HG02981 (cell line): ENCODE measurements at regions not wholly inside any gene's neighbourhood (a gene's known extent, or its start where the extent isn't known, plus 50 kb on each side); places are given as distances from the start of the nearest gene placed in this dataset.
A peak's percentile ranks its signal among the peaks of the same experiment; 100 is the strongest.

Experiments used
- ATAC-seq: cut with Tn5 transposase; IDR thresholded peaks from one replicate; pipeline ENCODE4 v1.9.1; 2021; ENCODE audit warnings: mild to moderate bottlenecking, moderate library complexity; ENCODE audit not compliant: unreplicated experiment

DNA sequence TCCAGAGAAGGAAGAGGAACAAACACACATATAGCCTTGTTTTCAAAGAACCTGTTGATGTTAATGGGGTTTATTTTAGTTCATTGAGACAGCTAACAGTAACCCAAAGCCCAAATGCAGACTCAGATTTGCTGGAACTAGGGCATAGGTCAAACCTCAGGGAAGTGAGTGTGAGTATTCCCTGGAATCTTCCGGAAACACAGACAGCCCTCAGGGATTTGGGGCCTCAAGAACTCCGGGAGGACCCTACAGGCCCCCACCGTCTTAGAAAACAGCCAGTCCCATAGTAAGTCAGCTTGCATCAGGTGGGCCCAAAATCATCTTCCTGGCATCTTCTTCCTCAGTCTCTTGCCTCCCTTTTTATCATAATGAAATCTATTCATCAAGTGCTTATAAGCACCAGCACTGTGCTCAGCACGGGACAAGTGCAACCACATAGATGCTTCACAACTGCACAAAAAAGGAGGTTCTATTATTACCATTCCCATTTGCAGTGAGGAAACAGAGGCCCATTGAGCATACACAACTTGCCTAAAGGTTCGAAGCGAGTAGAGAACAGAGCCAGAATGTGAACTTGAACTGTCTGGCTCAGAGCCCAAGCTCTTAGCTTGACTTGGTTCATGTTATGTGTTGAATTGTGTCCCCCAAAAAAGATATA lies 50.2 kb upstream of the BCL11A start:
- no peak for ATAC-seq

DNA sequence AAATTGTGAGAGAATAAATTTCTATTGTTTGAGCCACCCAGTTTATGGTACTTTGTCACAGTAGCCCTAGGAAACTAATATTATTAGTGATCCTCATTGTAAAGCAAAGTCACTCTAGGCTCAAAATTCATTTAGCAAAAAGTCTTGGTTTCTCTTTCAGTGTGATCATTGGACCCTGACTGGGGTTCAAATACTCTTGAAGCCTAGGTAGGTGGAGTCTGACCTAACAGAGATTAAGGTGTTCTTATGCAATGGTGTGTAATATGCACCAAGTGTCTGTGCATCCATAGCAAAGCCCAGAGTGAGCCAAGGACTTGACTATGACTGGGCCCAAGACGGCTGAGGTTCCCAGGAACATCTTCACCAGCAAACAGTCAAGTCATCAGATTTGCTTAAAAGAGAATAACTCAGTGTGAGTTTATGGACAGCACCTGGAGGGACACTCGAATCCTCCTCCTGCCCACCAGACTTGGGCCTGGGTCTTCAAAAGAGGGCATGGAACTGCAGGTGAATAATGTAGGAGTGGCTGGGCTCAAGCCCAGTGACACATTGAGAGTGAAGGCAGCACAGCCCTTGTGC lies 51.1 kb upstream of the BCL11A start:
- no peak for ATAC-seq

- no peak for ATAC-seq
These were observed 52.4 kb upstream of the BCL11A start for GRCh38 chr2:60605866-60606265.

DNA sequence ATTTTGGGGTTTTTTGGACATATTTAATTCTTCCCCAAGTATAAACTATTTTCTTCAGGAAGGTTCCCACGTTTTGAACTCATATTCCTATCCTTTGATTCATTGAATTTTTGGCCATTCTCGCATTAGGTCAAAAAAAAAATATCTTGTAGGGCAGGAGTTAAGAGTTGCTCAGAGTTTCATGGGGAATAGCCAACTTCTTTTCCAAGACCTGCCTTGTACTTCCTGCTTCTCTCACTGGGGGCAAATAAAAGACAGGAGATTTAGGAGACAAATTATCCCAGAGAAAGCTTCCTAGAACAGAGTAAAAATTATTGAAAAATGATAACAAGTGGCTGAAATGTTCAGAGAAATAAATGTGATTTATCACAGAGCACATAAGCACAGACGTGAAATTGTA lies 55.2 kb upstream of the BCL11A start:
- ATAC-seq = no peak

DNA sequence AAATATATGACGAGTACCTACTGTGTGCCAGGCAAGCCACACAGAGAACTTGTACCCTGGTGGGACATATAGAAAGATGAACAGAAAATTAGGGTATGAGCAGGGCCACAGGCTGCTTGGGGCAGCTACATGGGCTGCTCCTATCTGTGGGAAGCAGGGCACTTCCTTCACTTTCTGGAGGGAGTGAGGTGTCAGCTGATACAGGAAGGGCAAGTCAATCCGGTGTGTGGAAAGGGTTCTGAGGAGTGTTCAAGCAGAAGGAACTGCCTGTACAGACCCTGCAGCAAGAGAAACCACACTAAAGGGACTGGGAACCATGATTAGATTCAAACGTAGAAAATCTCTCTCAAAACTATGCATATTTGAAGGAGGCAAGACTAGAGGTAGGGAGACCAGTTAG lies 58.6 kb upstream of the BCL11A start:
- no peak for ATAC-seq

DNA sequence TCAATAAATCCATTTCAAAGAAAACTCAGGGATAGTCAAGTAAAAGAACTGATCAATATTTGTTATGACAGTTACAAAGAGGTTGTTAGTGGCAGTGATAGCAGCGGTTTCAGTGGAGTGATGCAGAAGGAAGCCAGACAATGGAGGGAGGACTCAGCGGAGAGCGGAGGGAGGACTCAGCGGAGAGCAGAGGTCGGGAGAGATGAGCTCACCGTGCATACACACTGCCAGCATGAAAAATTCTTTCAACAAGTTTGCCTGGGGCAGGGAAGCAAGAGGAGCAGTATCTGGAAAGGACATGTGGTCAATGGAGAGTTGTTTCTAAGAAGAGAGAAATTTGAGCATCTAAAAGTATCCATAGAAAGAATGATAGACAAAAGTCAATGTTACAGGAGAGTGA lies 60.9 kb upstream of the BCL11A start:
- no peak for ATAC-seq

- no peak for ATAC-seq
These were observed 68.4 kb upstream of the BCL11A start for GRCh38 chr2:60621688-60622429.

GRCh38 chr2:60623040-60623439 lies 69.6 kb upstream of the BCL11A start:
- ATAC-seq = no peak

DNA sequence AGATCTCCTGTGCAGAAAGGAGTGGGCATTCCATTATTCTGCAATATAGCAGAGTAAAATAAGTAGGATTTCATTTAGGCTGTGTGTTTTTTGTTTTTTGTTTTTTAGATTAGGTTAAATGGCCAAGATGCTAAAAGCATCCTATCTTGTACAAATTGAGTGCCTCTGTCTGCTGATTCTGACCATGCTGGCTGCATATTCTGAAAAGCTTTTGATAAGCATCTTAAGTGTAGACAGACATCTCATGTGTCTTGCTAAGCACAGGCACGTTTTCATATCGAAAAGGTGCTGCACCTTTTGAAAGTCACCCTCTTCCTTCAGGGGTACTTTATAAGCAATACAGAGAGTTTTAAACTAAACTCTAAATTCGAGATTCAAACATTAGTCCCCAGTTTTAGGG lies 74.0 kb upstream of the BCL11A start:
- ATAC-seq = no peak

GRCh38 chr2:60628026-60628425 lies 74.6 kb upstream of the BCL11A start:
- no peak for ATAC-seq

- no peak for ATAC-seq
These were observed 75.3 kb upstream of the BCL11A start for GRCh38 chr2:60628615-60629304.

- no peak for ATAC-seq
These were observed 75.8 kb upstream of the BCL11A start for GRCh38 chr2:60629305-60629662.

DNA sequence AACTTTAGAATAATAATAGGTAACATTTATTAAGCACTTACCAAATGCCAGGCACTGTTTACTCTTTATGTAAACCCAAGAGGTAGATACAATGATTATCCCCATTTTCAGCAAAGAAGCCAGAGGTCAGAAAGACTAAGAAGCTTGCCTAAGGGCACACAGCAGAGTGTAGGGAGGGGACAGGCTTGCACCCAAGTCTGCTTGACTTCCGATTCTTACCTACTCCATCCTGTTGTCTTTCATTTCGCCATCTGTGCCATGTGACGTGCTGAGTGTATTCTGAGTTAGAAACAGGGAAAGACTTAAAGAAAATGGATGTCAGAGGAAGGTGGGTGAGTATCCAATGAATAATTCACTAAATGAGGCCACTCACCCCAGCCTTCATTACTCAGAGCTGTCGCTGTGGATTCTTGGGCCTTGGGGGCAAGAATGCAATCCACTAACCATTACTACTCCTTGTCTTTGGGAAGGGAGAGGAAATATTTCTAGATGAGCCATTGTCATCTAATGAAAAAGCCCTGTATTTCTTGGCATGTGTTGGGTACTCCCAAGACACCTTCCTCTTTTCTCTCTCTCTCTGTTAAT lies 76.4 kb upstream of the BCL11A start:
- no peak for ATAC-seq

GRCh38 chr2:60633615-60634014 lies 80.2 kb upstream of the BCL11A start:
- no peak for ATAC-seq

- ATAC-seq = no peak
These were observed 81.0 kb upstream of the BCL11A start for GRCh38 chr2:60634438-60634837.

DNA sequence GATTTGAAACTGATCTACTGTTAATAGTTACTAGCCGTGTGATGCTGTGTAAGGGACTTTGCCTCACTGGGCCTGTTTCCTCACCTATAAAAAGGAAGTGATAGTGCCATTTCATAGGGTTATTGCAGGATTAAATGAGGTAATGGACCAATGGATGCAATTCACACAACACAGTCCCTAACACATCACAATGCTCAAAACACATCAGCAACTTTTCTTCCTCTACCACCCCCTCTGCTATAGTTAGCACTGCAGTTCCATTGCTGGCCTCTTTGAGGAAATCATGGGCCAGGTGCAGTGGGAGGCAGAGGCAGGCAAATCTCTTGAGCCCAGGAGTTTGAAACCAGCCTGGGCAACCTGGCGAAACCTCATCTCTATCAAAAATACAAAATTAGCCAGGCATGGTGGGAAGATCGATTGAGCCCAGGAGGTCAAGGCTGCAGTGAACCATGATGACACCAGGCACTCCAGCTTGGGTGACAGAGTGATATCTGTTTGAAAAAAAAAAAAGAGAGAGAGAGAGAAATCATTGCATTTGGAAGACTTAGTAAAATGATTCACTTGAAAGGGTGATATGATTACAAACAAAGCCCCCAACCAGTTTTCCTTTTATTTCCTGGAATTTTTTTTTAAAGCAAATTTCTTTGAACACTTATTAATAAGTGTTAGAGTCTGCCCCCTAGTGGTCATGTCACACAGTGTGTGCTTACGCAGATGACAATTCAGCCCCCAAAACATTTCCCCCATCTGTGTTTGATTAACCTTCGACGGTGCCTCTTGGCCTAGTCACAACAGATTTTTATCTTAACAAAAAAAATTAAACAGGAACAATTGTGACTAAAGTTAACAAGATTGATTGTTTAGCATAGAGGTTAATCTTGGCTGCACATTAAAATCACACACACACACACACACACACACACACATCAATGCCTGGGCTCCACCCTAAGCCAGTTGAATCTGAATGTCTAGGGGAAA lies 88.6 kb upstream of the BCL11A start:
- ATAC-seq = peak; percentile 52

- no peak for ATAC-seq
These were observed 90.3 kb upstream of the BCL11A start for GRCh38 chr2:60643747-60644146.

- ATAC-seq = no peak
These were observed 91.5 kb upstream of the BCL11A start for GRCh38 chr2:60644951-60645350.

DNA sequence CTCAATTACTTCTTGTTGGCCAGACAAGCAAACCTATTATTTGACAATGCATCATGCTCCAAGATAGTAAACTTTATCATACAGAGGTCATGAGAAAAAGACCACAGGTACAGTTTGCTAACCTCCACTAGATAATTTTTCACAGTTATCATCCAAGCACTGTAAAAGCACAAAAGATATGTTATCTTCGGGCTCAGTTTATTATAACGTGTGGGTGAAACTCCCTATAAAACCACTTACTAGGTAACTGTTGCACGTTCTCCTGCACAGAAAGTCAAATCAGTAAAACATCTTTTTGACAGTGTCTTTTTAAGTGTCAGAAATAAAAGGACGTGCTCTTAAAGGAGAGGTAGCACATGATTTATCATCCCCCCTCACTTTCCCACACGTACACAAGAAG lies 94.7 kb upstream of the BCL11A start:
- no peak for ATAC-seq

DNA sequence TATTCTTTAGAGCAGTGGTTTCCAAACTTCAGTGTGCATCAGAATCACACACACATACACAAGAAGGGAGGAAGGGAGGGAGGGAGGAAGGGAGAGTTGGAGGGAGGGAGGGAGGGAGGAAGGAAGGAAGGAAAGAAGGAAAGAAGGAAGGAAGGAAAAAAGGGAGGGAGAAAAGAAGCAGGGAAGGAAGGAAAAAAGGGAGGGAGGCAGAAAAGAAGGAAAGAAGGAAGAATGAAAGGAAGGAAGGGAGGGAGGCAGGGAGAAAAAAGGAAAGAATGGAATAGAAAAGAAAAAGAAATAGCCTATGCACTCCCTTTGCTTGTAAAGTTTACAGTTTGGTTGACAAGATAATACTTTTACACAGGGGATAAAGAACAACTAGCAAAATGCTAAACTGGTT lies 96.3 kb upstream of the BCL11A start:
- no peak for ATAC-seq
